ENCODE measurements at regions not wholly inside any gene's neighbourhood (a gene's known extent, or its start where the extent isn't known, plus 50 kb on each side); places are given as distances from the start of the nearest gene placed in this dataset.

GRCh38 chr12:59075141-59075540, 154.8 kb upstream of the LRIG3 start:
- no peaks in the 10 kb centered on the region for H3K4me1 ChIP-seq
- H3K36me3 ChIP-seq (ENCODE audit: control insufficient read depth, insufficient read depth, low read length): no peaks in the 10 kb centered on the region
- Mint-ChIP-seq H3K4me1 (ENCODE audit: low read depth, unreplicated experiment) (peaks cover 5% of the 10 kb centered on the region), H3K27ac (ENCODE audit: unreplicated experiment) (no peak overlapping the region), H3K4me3 (ENCODE audit: unreplicated experiment) (no peak overlapping the region), H3K27me3 (ENCODE audit: insufficient read depth, unreplicated experiment) (no peaks in the 10 kb centered on the region), H3K9me3 (ENCODE audit: unreplicated experiment) (no peaks in the 10 kb centered on the region), H3K36me3 (ENCODE audit: insufficient read depth, unreplicated experiment) (no peaks in the 10 kb centered on the region)
- no peak overlapping the region for H3K4me3 ChIP-seq (ENCODE audit: low read depth, low read length)
- CTCF ChIA-PET: no interaction called here
- intact Hi-C loops (cut with micrococcal nuclease; ENCODE audit: unreplicated experiment): no loop called here
- TF ChIP-seq CTCF (IDR thresholded peaks at IDR 0.05; ENCODE audit: insufficient read depth in 1 of 2, low read depth in 1 of 2, low read length in 1 of 2, severe bottlenecking in 1 of 2, unreplicated experiment in 1 of 2): no peak
- DNase-seq: no peak
- H3K27me3 ChIP-seq (replicated peaks; ENCODE audit: control insufficient read depth, insufficient read depth, low read length): no peaks in the 10 kb centered on the region
- BruUV-seq (replicated peaks): no TSS peak
- no peaks in the 10 kb centered on the region for H3K9me3 ChIP-seq
- POLR2A ChIA-PET: no interaction called here

- Mint-ChIP-seq H3K36me3 (ENCODE audit: insufficient read depth, unreplicated experiment) (no peaks in the 10 kb centered on the region), H3K9me3 (ENCODE audit: unreplicated experiment) (no peaks in the 10 kb centered on the region), H3K27me3 (ENCODE audit: insufficient read depth, unreplicated experiment) (no peaks in the 10 kb centered on the region), H3K4me1 (ENCODE audit: low read depth, unreplicated experiment) (peaks cover 10% of the 10 kb centered on the region), H3K27ac (ENCODE audit: unreplicated experiment) (no peak overlapping the region), H3K4me3 (ENCODE audit: unreplicated experiment) (no peak overlapping the region)
- no peak for TF ChIP-seq CTCF (IDR thresholded peaks at IDR 0.05; ENCODE audit: insufficient read depth in 1 of 2, low read depth in 1 of 2, low read length in 1 of 2, severe bottlenecking in 1 of 2, unreplicated experiment in 1 of 2)
- BruUV-seq (replicated peaks): no TSS peak
- Histone ChIP-seq H3K9me3 (no peaks in the 10 kb centered on the region), H3K4me3 (ENCODE audit: low read depth, low read length) (no peak overlapping the region), H3K27me3 (replicated peaks; ENCODE audit: control insufficient read depth, insufficient read depth, low read length) (no peaks in the 10 kb centered on the region), H3K4me1 (peaks cover 15% of the 10 kb centered on the region; the same call in 1 of the 2 replicates), H3K36me3 (ENCODE audit: control insufficient read depth, insufficient read depth, low read length) (no peaks in the 10 kb centered on the region)
- intact Hi-C loops (cut with micrococcal nuclease; ENCODE audit: unreplicated experiment): no loop called here
- ChIA-PET POLR2A (no interaction called here), CTCF (no interaction called here)
- DNase-seq: no peak
These were observed 150.1 kb upstream of the LRIG3 start for GRCh38 chr12:59070322-59070933.

- no peak for DNase-seq
- POLR2A ChIA-PET: no interaction called here
- Mint-ChIP-seq H3K27me3 (ENCODE audit: insufficient read depth, unreplicated experiment) (no peaks in the 10 kb centered on the region), H3K27ac (ENCODE audit: unreplicated experiment) (no peak overlapping the region), H3K9me3 (ENCODE audit: unreplicated experiment) (no peaks in the 10 kb centered on the region), H3K4me1 (ENCODE audit: low read depth, unreplicated experiment) (peaks cover 10% of the 10 kb centered on the region), H3K36me3 (ENCODE audit: insufficient read depth, unreplicated experiment) (no peaks in the 10 kb centered on the region), H3K4me3 (ENCODE audit: unreplicated experiment) (no peak overlapping the region)
- CTCF ChIA-PET: no interaction called here
- Histone ChIP-seq H3K9me3 (no peaks in the 10 kb centered on the region), H3K4me3 (ENCODE audit: low read depth, low read length) (no peak overlapping the region), H3K4me1 (peaks cover 15% of the 10 kb centered on the region; the same call in 1 of the 2 replicates), H3K27me3 (replicated peaks; ENCODE audit: control insufficient read depth, insufficient read depth, low read length) (no peaks in the 10 kb centered on the region), H3K36me3 (ENCODE audit: control insufficient read depth, insufficient read depth, low read length) (no peaks in the 10 kb centered on the region)
- intact Hi-C loops (cut with micrococcal nuclease; ENCODE audit: unreplicated experiment): no loop called here
- no peak for TF ChIP-seq CTCF (IDR thresholded peaks at IDR 0.05; ENCODE audit: insufficient read depth in 1 of 2, low read depth in 1 of 2, low read length in 1 of 2, severe bottlenecking in 1 of 2, unreplicated experiment in 1 of 2)
- no TSS peak for BruUV-seq (replicated peaks)
These were observed 149.2 kb upstream of the LRIG3 start for GRCh38 chr12:59069516-59069915.

Data from Caco-2 (cell line).